A673 (cell line): ENCODE measurements at regions not wholly inside any gene's neighbourhood (a gene's known extent, or its start where the extent isn't known, plus 50 kb on each side); places are given as distances from the start of the nearest gene placed in this dataset.

Source experiments
- EZH2 ChIP-seq: fragments of 200-600 bp; sonication (generic); IDR thresholded peaks from 2 replicates; pipeline ENCODE4 v1.6.1; 2017; ENCODE audit warnings: borderline replicate concordance, low read depth, mild to moderate bottlenecking, mixed read lengths, antibody characterized with exemption, low read length; ENCODE audit not compliant: poor library complexity, severe bottlenecking
- TF ChIP-seq, protein P1 (sequence below): fragments of 300-800, 200-600 bp; sonication (generic); conservative IDR thresholded peaks from 2 replicates; pipeline ENCODE4 v1.5.1; 2017; ENCODE audit warnings: low read depth, mild to moderate bottlenecking, antibody characterized with exemption, low read length, moderate library complexity, mixed read lengths

DNA sequence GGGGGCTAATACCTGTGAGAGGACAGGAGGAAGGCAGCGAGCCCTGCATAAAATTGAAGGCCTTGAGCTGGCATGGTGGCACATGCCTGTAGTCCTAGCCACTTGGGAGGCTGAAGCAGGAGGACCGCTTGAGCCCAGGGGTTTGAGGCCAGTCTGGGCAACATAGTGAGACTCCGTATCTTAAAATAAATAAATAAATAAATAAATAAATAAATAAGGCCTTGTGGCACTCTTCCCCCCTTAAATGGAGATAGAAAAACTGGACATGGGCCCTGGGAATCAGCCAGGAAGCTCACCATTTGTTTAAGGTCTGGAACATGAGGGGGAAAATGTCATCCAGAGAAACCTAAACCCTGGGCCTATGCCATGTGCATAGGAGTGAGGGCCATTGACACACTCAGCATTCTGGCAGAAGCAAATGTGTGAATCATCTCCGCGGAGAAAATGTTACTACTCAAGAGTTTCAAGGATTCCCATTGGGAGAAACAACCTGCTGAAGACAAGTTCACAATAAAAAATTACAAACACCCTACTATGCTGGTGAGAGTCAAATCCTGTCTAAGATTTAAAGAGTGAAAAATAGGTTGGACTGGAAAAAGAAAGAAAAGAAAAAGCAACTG, 51.9 kb upstream of the UBR2 start:
- TF ChIP-seq, protein P1, sequence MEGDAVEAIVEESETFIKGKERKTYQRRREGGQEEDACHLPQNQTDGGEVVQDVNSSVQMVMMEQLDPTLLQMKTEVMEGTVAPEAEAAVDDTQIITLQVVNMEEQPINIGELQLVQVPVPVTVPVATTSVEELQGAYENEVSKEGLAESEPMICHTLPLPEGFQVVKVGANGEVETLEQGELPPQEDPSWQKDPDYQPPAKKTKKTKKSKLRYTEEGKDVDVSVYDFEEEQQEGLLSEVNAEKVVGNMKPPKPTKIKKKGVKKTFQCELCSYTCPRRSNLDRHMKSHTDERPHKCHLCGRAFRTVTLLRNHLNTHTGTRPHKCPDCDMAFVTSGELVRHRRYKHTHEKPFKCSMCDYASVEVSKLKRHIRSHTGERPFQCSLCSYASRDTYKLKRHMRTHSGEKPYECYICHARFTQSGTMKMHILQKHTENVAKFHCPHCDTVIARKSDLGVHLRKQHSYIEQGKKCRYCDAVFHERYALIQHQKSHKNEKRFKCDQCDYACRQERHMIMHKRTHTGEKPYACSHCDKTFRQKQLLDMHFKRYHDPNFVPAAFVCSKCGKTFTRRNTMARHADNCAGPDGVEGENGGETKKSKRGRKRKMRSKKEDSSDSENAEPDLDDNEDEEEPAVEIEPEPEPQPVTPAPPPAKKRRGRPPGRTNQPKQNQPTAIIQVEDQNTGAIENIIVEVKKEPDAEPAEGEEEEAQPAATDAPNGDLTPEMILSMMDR, result no peak
- no peak for TF ChIP-seq EZH2
